WTC11 (cell line): ENCODE measurements at regions not wholly inside any gene's neighbourhood (a gene's known extent, or its start where the extent isn't known, plus 50 kb on each side); places are given as distances from the start of the nearest gene placed in this dataset.
"Not testable (repeated sequence)": the region's sequence is repeated elsewhere in the genome, so short reads cannot be mapped to it uniquely, and the experiment has no call there.

Source experiments
- ATAC-seq: fragments of 200-7000 bp; cut with Tn5 transposase; 2 replicates; pipeline ENCODE4 v1.10.0; 2021; ENCODE audit warnings: mild to moderate bottlenecking, moderate library complexity
- CTCF ChIA-PET: fragments of 300-600 bp; sonication (Branson Sonifier 250); formaldehyde crosslinking; loops from one replicate; lab custom pipeline; 2021; ENCODE audit warnings: antibody characterized with exemption; lab: Charles Lee
- POLR2A ChIA-PET: fragments of 350-600 bp; sonication (Branson Sonifier 250); formaldehyde crosslinking; loops from one replicate; lab custom pipeline; 2021; ENCODE audit warnings: antibody characterized with exemption; lab: Charles Lee
- DNase-seq: peaks from one replicate; pipeline ENCODE4 v3.0.0; 2021; ENCODE audit warnings: low spot score
- H3K27ac Mint-ChIP-seq: 2 replicates; pipeline ENCODE4 v1.8.0; 2021; ENCODE audit warnings: mixed read lengths
- H3K27me3 Mint-ChIP-seq: 2 replicates; pipeline ENCODE4 v1.8.0; 2021; ENCODE audit warnings: low read depth, mild to moderate bottlenecking, moderate library complexity, mixed read lengths
- H3K36me3 Mint-ChIP-seq: 2 replicates; pipeline ENCODE4 v1.8.0; 2021; ENCODE audit warnings: mixed read lengths
- H3K4me1 Mint-ChIP-seq: 2 replicates; pipeline ENCODE4 v1.8.0; 2022; ENCODE audit warnings: mixed read lengths
- H3K4me3 Mint-ChIP-seq: 2 replicates; pipeline ENCODE4 v1.8.0; 2021; ENCODE audit warnings: mild to moderate bottlenecking, moderate library complexity, mixed read lengths
- H3K9me3 Mint-ChIP-seq: 2 replicates; pipeline ENCODE4 v1.8.0; 2021; ENCODE audit warnings: mixed read lengths
- ELF4 ChIP-seq: sonication (generic); formaldehyde crosslinking; IDR thresholded peaks from 2 replicates; pipeline ENCODE4 v1.8.1; 2022; ENCODE audit warnings: low read depth, mild to moderate bottlenecking, moderate library complexity, missing genetic modification reagents
- ERG ChIP-seq: fragments of 250-450 bp; sonication (Bioruptor Pico); IDR thresholded peaks from 2 replicates; pipeline ENCODE4 v1.8.0; 2021; ENCODE audit warnings: mild to moderate bottlenecking
- FOXP4 ChIP-seq: sonication (generic); formaldehyde crosslinking; IDR thresholded peaks from 2 replicates; pipeline ENCODE4 v1.8.0; 2022; ENCODE audit warnings: mild to moderate bottlenecking, missing genetic modification reagents
- KAT7 ChIP-seq: sonication (generic); formaldehyde crosslinking; IDR thresholded peaks from 2 replicates; pipeline ENCODE4 v1.8.1; 2023; ENCODE audit warnings: missing genetic modification reagents, mild to moderate bottlenecking, borderline replicate concordance
- MXD4 ChIP-seq: fragments of 250-450 bp; sonication (Bioruptor Pico); IDR thresholded peaks from 2 replicates; pipeline ENCODE4 v1.8.0; 2021; ENCODE audit warnings: mild to moderate bottlenecking, moderate library complexity, borderline replicate concordance
- NFATC4 ChIP-seq: fragments of 250-450 bp; sonication (Bioruptor Pico); IDR thresholded peaks from 2 replicates; pipeline ENCODE4 v1.9.0; 2021; ENCODE audit warnings: mild to moderate bottlenecking
- NFE2L1 ChIP-seq: sonication (generic); formaldehyde crosslinking; IDR thresholded peaks from 2 replicates; pipeline ENCODE4 v1.8.1; 2023; ENCODE audit warnings: missing genetic modification reagents
- NR1H2 ChIP-seq: sonication (generic); formaldehyde crosslinking; IDR thresholded peaks from 2 replicates; pipeline ENCODE4 v1.9.0; 2021; ENCODE audit warnings: mild to moderate bottlenecking, moderate library complexity, missing genetic modification reagents
- RELA ChIP-seq: sonication (generic); formaldehyde crosslinking; IDR thresholded peaks from 2 replicates; pipeline ENCODE4 v1.8.1; 2022; ENCODE audit warnings: missing genetic modification reagents, mild to moderate bottlenecking, borderline replicate concordance
- STAT6 ChIP-seq: sonication (generic); formaldehyde crosslinking; conservative IDR thresholded peaks from 2 replicates; pipeline ENCODE4 v1.8.1; 2023; ENCODE audit warnings: mild to moderate bottlenecking, low read depth, missing genetic modification reagents, moderate library complexity
- ZNF317 ChIP-seq: sonication (generic); formaldehyde crosslinking; IDR thresholded peaks from 2 replicates; pipeline ENCODE4 v1.8.1; 2023; ENCODE audit warnings: low read depth, mild to moderate bottlenecking, moderate library complexity, missing genetic modification reagents, borderline replicate concordance
- ZNF396 ChIP-seq: fragments of 250-450 bp; sonication (Bioruptor Pico); IDR thresholded peaks from 2 replicates; pipeline ENCODE4 v1.8.0; 2021; ENCODE audit warnings: mild to moderate bottlenecking, moderate library complexity, borderline replicate concordance
- ZNF416 ChIP-seq: fragments of 250-450 bp; sonication (Bioruptor Pico); IDR thresholded peaks from 2 replicates; pipeline ENCODE4 v1.9.0; 2021; ENCODE audit warnings: mild to moderate bottlenecking, inconsistent platforms
- TF ChIP-seq, protein P1 (sequence below): sonication (generic); formaldehyde crosslinking; IDR thresholded peaks from 2 replicates; pipeline ENCODE4 v1.8.1; 2023; ENCODE audit warnings: mild to moderate bottlenecking, missing genetic modification reagents
- TF ChIP-seq, protein P2 (sequence below): sonication (generic); formaldehyde crosslinking; IDR thresholded peaks from 2 replicates; pipeline ENCODE4 v1.8.1; 2023; ENCODE audit warnings: mild to moderate bottlenecking, moderate library complexity, missing genetic modification reagents

DNA sequence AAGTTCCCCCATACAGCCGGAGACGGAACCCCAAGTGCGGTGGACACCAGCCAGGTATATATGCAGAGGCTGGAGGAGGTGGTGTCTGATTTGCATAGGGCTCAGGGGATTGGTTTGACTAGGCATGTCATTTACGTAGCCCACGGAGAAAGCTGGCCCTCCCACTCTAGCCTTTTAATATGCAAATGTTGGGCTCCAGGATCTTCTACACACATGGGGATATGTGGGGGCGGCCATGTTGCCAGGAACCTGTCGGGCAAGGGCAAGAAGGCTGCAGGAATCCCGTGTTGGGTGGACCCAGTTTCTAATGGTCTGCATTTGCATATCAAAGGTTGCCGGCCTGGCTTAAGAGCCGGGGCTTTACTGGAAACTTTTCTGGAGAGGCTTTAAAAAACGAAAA lies 57.4 kb downstream of the FTHL17 start:
- CTCF ChIA-PET, H3K4me3 Mint-ChIP-seq, H3K27me3 Mint-ChIP-seq, POLR2A ChIA-PET, H3K27ac Mint-ChIP-seq: not testable (repeated sequence)
- ATAC-seq (peak; percentile 88), DNase-seq (peak; percentile 38)
- peaks cover 10% of the 10 kb centered on the region for H3K36me3 Mint-ChIP-seq
- peaks cover 23% of the 10 kb centered on the region for H3K4me1 Mint-ChIP-seq
- peaks cover 16% of the 10 kb centered on the region for H3K9me3 Mint-ChIP-seq

- Mint-ChIP-seq H3K27ac (no peak overlapping the region), H3K9me3 (peaks cover 16% of the 10 kb centered on the region), H3K27me3 (no peaks in the 10 kb centered on the region)
- peak; percentile 42; the same call in 1 of the 2 replicates for ATAC-seq
- CTCF ChIA-PET, result no interaction called here
- peak; percentile 10 for DNase-seq
- no peak for TF ChIP-seq ZNF317
- TF ChIP-seq NFATC4 (CRISPR knock-in tag), result no peak
- TF ChIP-seq, all 79 proteins: peak for 0
- POLR2A ChIA-PET, result no interaction called here
- Mint-ChIP-seq H3K4me3 (no peak overlapping the region), H3K36me3 (peaks cover 10% of the 10 kb centered on the region), H3K4me1 (peaks cover 21% of the 10 kb centered on the region)
Observed at GRCh38 chrX:31012509-31013025, 59.3 kb downstream of the FTHL17 start.

DNA sequence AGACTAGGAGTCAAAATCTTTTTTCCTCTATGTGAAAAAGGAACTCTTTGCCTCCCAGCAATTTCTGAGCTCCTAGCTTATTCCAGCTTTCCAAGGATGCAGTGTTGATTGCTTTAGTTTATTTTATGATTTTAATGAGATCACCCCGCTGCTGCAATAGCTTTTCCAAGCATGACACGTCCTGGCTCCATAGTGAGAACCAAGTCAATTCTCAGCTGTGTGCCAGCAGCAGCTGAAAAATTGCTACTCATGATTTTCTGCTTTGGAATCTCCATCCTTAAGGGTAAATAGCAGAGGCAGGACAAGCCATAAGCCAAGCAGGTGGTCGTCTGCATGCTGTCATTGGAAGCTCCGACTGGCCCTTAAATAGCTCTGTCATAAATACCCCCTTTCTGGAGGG lies 64.5 kb downstream of the FTHL17 start:
- H3K4me3 Mint-ChIP-seq, result no peak overlapping the region
- peaks cover 3% of the 10 kb centered on the region; the same call in 1 of the 2 replicates for H3K4me1 Mint-ChIP-seq
- POLR2A ChIA-PET, result no interaction called here
- TF ChIP-seq MXD4, result no peak
- no peak for TF ChIP-seq RELA (CRISPR knock-in tag)
- TF ChIP-seq, protein P1, sequence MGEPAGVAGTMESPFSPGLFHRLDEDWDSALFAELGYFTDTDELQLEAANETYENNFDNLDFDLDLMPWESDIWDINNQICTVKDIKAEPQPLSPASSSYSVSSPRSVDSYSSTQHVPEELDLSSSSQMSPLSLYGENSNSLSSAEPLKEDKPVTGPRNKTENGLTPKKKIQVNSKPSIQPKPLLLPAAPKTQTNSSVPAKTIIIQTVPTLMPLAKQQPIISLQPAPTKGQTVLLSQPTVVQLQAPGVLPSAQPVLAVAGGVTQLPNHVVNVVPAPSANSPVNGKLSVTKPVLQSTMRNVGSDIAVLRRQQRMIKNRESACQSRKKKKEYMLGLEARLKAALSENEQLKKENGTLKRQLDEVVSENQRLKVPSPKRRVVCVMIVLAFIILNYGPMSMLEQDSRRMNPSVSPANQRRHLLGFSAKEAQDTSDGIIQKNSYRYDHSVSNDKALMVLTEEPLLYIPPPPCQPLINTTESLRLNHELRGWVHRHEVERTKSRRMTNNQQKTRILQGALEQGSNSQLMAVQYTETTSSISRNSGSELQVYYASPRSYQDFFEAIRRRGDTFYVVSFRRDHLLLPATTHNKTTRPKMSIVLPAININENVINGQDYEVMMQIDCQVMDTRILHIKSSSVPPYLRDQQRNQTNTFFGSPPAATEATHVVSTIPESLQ (CRISPR knock-in tag), result no peak
- no peak for TF ChIP-seq ERG (CRISPR knock-in tag)
- no peak for TF ChIP-seq ZNF317
- DNase-seq (no peak), ATAC-seq (no peak)
- no peaks in the 10 kb centered on the region for H3K27me3 Mint-ChIP-seq
- H3K27ac Mint-ChIP-seq, result no peak overlapping the region
- H3K36me3 Mint-ChIP-seq, result no peaks in the 10 kb centered on the region
- no peaks in the 10 kb centered on the region for H3K9me3 Mint-ChIP-seq
- CTCF ChIA-PET, result no interaction called here

- Mint-ChIP-seq H3K4me1 (no peaks in the 10 kb centered on the region), H3K4me3 (no peak overlapping the region), H3K36me3 (no peaks in the 10 kb centered on the region), H3K27me3 (no peaks in the 10 kb centered on the region), H3K27ac (no peak overlapping the region), H3K9me3 (no peaks in the 10 kb centered on the region)
- ATAC-seq (no peak), DNase-seq (no peak)
- TF ChIP-seq FOXP4 (CRISPR knock-in tag) (no peak), STAT6 (CRISPR knock-in tag) (no peak), ZNF317 (no peak), ZNF396 (CRISPR knock-in tag) (no peak), ELF4 (CRISPR knock-in tag) (no peak), ZNF416 (CRISPR knock-in tag) (no peak), KAT7 (CRISPR knock-in tag) (no peak), NR1H2 (no peak), NFE2L1 (CRISPR knock-in tag) (no peak)
- TF ChIP-seq, protein P2, sequence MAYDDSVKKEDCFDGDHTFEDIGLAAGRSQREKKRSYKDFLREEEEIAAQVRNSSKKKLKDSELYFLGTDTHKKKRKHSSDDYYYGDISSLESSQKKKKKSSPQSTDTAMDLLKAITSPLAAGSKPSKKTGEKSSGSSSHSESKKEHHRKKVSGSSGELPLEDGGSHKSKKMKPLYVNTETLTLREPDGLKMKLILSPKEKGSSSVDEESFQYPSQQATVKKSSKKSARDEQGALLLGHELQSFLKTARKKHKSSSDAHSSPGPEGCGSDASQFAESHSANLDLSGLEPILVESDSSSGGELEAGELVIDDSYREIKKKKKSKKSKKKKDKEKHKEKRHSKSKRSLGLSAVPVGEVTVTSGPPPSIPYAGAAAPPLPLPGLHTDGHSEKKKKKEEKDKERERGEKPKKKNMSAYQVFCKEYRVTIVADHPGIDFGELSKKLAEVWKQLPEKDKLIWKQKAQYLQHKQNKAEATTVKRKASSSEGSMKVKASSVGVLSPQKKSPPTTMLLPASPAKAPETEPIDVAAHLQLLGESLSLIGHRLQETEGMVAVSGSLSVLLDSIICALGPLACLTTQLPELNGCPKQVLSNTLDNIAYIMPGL (CRISPR knock-in tag), result no peak
- POLR2A ChIA-PET, result no interaction called here
- CTCF ChIA-PET, result no interaction called here
Observed at GRCh38 chrX:31006027-31006426, 65.8 kb downstream of the FTHL17 start.
